ENCODE measurements at regions not wholly inside any gene's neighbourhood (a gene's known extent, or its start where the extent isn't known, plus 50 kb on each side); places are given as distances from the start of the nearest gene placed in this dataset.

DNA sequence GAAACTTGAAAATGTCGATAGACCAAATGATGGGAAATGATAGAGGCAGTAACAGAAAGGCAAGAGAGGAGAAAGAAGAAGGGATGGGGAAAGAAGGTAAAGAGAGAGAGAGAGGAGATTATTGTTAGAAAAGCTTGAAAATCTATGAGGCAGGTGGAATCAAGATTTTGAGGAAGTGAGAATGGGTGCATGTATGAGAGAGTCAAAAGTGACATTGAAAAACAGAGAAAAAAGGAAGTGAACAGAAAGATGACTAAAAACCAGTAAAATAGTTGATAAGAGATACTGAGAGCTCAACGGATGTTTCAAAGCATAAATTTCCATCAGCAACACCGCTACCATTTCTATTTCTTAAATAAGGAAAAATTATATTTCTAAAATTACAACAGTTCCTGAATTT is 327.4 kb upstream of the CWC22 start:
- TF ChIP-seq, protein P1, sequence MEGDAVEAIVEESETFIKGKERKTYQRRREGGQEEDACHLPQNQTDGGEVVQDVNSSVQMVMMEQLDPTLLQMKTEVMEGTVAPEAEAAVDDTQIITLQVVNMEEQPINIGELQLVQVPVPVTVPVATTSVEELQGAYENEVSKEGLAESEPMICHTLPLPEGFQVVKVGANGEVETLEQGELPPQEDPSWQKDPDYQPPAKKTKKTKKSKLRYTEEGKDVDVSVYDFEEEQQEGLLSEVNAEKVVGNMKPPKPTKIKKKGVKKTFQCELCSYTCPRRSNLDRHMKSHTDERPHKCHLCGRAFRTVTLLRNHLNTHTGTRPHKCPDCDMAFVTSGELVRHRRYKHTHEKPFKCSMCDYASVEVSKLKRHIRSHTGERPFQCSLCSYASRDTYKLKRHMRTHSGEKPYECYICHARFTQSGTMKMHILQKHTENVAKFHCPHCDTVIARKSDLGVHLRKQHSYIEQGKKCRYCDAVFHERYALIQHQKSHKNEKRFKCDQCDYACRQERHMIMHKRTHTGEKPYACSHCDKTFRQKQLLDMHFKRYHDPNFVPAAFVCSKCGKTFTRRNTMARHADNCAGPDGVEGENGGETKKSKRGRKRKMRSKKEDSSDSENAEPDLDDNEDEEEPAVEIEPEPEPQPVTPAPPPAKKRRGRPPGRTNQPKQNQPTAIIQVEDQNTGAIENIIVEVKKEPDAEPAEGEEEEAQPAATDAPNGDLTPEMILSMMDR (IDR thresholded peaks at IDR 0.05; ENCODE audit: extremely low read depth, insufficient read depth, missing control alignments): no peak
- in situ Hi-C loops (cut with MboI; ENCODE audit: low pct_unique_long_range_greater_than_20kb, low sequenced_read_pairs, unreplicated experiment): no loop called here
- DNase-seq (ENCODE audit: low spot score): peak; percentile 34

DNA sequence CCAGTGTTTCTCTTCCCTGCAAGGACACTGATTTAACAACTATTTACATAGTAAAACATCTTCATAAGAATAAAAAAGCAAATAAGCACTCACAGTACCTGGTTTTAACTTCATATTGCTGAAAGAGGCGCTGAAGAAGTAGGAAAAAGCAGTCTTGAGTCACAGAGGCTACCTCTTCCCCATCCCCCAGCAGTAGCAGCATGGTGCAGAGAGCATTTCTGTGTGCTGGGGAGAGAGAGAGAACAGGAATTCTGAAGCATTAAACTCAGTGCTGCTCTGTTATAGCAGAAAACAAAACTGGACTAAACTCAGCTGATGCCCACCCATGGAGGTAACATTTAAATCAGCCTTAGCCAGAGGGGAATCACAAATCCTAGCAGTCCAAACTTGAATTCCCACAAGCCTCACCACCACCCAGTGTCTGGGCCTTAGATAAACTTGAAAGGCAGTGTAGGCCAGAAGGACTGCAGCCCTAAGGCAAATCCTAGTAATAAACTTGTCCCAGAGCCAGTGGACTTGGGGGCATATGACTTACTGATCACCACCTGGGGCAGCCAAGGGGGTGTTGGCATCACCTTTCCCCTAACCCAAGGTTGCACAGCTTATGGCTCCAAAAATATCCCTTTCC is 321.8 kb upstream of the CWC22 start:
- DNase-seq (ENCODE audit: low spot score): no peak
- in situ Hi-C loops (cut with MboI; ENCODE audit: low pct_unique_long_range_greater_than_20kb, low sequenced_read_pairs, unreplicated experiment): no loop called here
- TF ChIP-seq, protein P1 (IDR thresholded peaks at IDR 0.05; ENCODE audit: extremely low read depth, insufficient read depth, missing control alignments): no peak

DNA sequence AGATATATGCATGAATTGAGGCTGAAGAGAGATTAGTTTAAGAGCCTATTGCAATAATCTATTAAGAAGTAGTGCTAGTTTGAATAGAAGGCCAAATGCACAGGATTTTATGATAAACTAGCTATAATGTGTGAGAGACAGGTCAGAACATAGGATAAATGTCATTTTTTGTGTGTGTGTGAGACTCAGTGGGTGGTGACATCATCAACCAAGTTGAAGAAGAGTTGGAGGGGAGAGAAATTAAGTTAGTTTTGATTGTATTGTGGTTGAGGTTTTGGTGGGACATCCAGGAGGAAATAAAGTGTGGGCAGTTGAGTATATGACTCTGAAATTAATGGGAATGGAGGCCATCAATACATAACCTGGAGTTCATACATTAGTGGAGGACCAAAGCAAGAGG is 320.1 kb upstream of the CWC22 start:
- in situ Hi-C loops (cut with MboI; ENCODE audit: low pct_unique_long_range_greater_than_20kb, low sequenced_read_pairs, unreplicated experiment): no loop called here
- TF ChIP-seq, protein P1 (IDR thresholded peaks at IDR 0.05; ENCODE audit: extremely low read depth, insufficient read depth, missing control alignments): no peak
- no peak for DNase-seq (ENCODE audit: low spot score)

DNA sequence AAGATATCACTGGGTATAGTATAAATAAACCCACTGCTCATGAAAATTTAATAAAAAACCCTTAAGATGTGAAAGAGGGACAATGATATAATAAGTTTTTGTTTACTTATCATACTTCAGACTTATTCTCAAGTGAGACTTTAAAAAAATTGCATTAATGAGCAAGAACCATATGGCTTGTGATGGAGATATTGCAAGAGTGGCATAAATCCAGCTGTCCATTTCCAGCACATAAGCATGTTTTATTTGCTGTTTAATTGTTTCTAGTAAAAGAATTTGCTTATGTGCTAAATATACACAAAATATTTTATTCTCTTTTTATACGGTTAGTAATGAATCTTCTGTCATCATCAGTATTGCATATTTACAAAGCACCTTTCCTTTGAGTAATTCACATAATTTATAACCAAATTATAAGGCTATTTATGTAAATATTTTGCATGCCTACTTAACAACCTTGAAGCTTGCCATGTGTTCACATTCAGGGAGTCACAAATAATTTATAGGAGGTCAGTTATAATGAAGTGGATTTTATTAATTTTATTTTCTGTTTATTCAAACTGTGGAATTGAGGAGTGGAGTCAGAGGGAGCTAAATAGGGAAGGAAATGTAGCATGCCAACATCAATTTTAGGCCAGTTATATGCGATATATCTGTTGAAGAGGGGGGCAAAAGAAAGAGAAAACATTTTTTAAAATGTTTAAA is 318.5 kb upstream of the CWC22 start:
- TF ChIP-seq, protein P1 (IDR thresholded peaks at IDR 0.05; ENCODE audit: extremely low read depth, insufficient read depth, missing control alignments): no peak
- DNase-seq (ENCODE audit: low spot score): no peak
- in situ Hi-C loops (cut with MboI; ENCODE audit: low pct_unique_long_range_greater_than_20kb, low sequenced_read_pairs, unreplicated experiment): no loop called here

DNA sequence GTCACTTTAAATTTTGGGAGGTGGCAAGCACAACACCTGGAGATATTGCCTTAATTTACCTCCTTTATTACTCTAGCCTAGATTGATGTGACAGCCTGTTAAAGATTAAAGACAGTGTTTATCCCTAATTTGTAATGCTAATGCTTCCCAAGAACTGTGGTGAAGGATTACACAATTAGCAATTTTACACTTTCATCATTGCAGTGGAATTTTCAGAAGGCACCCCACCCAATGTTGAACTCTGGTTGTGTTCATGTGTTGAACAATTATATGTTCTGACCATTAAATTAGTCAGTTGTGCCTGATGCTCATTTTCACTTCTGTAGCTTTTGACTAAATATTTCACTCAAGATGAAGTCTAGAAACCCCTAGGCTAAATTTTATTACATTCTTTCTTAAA is 317.1 kb upstream of the CWC22 start:
- in situ Hi-C loops (cut with MboI; ENCODE audit: low pct_unique_long_range_greater_than_20kb, low sequenced_read_pairs, unreplicated experiment): no loop called here
- TF ChIP-seq, protein P1 (IDR thresholded peaks at IDR 0.05; ENCODE audit: extremely low read depth, insufficient read depth, missing control alignments): no peak
- DNase-seq (ENCODE audit: low spot score): no peak

DNA sequence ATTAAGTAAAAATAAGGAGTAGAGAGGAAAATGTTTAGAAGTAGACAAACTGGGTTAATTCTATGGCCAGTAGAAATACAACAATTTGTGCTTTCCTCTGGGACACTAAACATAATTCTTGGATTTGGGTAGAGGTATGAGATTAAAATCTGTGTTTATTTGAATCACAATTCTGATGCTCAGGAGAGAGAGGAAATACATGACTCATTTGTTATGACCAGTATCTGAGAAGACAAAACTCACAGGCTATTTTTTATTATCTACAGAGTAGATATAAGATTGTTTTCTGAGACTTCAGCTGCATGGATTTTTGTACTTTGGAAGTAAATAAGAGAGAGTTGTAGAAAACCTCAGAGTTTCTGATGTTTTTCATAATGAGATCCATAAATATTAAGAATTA is 315.7 kb upstream of the CWC22 start:
- no peak for DNase-seq (ENCODE audit: low spot score)
- TF ChIP-seq, protein P1 (IDR thresholded peaks at IDR 0.05; ENCODE audit: extremely low read depth, insufficient read depth, missing control alignments): no peak
- in situ Hi-C loops (cut with MboI; ENCODE audit: low pct_unique_long_range_greater_than_20kb, low sequenced_read_pairs, unreplicated experiment): no loop called here
